GM18861 (cell line): ENCODE measurements at regions not wholly inside any gene's neighbourhood (a gene's known extent, or its start where the extent isn't known, plus 50 kb on each side); places are given as distances from the start of the nearest gene placed in this dataset.

Experiments
- ATAC-seq: cut with Tn5 transposase; IDR thresholded peaks from one replicate; pipeline ENCODE4 v1.9.1; 2021; ENCODE audit not compliant: unreplicated experiment

DNA sequence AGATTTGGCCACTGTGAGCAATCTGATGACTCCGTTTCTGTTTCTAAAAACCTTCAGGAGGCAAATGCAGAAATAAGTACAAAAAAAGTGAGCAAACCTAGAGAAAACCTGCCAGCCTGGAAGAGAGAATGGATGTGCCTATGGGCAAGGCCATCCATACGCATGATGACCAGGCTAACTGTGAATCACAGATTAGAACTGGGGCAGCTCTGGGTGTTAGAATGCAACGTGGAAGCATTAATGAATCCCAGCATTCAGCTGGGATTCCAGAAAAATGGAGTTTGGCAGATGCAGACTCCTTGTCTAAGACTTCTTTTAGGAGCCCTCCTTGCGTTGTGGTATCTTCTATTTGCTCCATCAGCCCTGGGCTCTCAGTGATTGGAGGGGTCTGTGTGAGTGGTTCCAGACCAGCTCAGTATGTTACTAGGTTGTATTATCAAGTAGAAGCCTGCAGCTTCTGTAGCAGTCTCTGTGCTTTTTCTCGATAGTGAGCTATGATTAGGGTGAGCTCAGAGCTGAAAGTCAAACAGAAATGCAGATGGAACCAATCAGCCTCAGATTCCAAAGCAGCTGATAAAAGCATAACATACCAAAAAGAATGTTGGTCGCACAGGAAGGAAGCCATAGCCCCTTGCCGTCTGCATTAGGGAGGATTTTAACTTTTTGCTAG is 154.0 kb downstream of the PSMG1 start:
- ATAC-seq: no peak

GRCh38 chr21:39025198-39025597 is 158.1 kb downstream of the PSMG1 start:
- ATAC-seq: no peak

- no peak for ATAC-seq
Observed at GRCh38 chr21:39024538-39024937, 158.7 kb downstream of the PSMG1 start.

DNA sequence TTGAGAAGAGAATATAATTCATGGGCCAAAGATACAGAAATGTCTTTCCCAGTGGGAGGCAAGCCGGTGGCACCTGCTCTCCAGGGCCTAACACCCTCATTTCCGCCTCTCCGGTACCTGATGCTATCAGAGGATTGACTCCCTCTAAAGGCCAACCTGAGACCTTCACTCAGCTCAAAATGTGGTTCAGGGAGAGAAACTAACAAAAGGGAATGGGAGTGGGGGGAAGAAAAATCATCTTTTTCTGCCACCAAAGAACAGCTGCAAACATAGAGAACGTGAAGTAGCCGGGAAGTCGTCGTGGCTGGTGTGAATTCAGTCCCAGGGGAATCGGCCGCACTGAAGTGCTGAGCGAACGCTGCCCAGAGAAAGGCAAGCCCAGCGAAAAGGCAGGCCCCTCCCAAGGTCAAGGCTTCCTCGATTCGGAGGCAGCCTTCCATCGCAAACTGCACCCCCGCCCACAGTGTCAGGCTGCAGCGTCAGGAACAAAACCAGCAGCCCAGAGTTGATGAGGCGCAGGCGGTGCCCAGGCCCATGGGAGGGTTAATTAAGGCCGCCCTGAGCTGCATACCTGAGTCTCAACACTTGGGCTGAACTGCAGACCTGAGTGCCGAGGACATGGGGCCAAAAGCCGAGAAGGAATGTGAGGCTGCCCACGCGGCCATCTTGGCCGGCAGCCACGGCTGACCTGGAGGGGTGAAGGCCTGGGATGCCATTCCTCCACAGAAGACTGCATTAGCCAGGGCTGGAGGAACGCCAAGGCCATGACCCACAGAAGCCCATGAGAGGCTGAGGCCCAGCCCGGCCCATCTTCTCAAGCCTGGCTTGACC is 160.2 kb downstream of the PSMG1 start:
- ATAC-seq: no peak

GRCh38 chr21:39022466-39022862 is 160.8 kb downstream of the PSMG1 start:
- ATAC-seq: no peak

DNA sequence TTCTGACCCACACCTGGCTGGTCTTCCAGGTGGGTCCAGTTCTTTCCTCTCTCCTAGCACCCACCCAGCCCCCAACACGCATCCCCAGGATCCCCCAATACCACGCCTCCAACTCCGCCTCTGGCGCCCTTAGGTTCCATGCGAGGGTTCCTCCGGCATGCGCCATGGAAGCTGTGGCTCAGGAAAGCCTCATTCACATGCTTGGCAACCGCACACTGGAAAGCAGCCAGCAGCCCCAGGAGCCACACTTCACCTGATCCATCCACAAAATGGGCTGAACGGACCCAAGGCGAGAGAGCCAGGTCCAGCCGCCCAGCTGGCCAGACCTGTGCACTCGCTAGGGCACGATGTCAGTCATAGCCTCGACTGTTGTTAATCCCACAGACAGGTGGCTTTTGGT is 161.2 kb downstream of the PSMG1 start:
- ATAC-seq: no peak

DNA sequence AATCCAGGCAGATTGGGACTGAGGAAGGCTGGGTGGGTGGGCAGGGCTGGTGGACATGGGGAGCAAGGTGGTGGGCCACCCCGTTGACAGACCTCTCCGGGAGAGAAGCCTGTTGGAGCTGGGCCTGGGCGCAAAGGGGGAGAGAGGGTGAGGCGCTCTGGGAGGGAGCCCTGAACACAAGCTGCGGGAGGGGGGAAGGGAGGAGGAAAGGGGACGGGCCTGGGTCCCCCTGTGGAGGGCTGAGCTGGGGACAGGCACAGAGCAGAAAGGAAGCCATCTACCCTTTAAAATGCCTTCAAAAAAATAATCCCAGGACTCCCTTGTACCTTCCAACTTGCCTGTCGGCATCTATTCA is 161.8 kb downstream of the PSMG1 start:
- no peak for ATAC-seq

DNA sequence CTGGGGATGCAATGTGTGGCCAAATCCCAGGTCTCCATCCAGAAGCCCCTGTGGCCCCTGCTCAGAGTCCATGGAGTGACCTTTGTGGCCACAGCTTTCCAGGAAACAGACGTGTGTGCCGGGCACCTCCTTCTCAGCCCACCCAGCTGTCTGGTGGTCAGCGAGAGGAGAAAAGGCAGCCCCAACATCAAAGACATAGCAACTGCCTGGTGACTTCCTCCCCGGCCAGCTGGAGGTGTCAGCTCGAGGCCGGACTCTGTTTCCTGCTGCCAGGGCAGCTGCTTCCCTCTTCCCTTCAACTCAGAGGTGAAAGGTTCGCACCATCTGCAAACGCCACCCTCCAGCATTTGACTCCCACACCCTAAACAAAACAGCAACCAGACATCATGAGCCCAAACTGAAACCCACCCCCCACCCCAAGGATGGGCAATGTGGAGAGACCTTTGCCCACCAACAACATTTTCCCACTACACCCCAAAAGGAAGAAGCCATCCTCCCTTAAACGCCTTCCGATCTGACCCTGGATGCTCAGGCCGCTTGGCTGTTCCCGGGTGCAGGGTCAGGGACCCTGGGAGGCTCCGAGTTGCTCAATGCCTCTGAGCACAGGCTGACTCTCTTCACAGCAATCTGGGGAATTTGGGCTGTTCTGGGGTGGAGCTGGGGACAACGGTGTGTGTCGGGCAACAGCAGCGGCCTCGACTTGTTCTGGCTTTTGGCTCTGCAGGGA is 162.3 kb downstream of the PSMG1 start:
- ATAC-seq: no peak

GRCh38 chr21:39018730-39019129 is 164.5 kb downstream of the PSMG1 start:
- ATAC-seq: no peak

DNA sequence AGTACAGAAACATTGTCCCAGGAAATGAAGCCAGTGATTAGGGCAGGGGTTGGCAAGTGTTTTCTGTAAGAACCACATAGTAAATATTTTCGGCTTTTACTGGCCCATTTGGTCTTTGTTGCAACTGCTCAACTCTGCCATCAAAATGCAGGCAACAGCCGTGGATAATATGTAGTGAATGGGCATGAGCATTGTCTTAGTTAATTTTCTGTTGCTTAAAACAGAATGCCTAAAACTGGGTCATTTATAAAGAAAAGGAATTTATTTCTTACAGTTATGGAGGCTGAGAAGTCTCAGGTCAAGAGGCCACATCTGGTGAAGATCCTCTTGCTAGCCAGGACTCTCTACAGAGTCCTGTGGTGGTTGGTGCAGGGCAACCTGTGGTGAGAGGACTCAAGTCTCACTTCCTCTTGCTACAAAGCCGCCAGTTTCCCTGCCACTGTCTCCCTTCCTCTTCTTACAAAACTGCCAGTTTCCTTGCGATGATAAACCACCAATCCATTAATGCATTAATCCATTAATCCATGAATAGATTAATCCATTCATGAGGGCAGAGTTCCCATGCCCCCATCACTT is 166.4 kb downstream of the PSMG1 start:
- peak; percentile 91 for ATAC-seq

DNA sequence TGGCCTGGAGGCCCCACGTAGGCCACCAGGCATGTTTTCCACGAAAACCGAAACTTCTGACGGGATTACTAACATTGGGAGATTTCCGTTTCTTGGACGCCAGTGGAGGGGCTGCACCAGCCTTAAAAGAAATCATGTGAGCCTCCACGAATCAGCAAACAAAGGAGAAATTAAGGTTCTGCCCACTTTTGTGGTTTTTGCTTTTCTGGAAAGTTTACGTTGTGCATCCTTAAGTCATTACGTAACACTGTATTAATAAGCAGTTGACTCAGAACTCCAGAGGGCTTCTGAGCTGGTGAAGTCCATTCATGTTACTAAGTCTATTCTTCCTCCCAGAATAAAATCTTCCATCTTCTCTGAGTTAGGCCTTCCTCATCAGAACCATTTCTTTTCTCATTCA is 168.5 kb downstream of the PSMG1 start:
- ATAC-seq: no peak

GRCh38 chr21:39012326-39013230 is 170.7 kb downstream of the PSMG1 start:
- ATAC-seq: no peak

GRCh38 chr21:39011911-39012310 is 171.3 kb downstream of the PSMG1 start:
- no peak for ATAC-seq

DNA sequence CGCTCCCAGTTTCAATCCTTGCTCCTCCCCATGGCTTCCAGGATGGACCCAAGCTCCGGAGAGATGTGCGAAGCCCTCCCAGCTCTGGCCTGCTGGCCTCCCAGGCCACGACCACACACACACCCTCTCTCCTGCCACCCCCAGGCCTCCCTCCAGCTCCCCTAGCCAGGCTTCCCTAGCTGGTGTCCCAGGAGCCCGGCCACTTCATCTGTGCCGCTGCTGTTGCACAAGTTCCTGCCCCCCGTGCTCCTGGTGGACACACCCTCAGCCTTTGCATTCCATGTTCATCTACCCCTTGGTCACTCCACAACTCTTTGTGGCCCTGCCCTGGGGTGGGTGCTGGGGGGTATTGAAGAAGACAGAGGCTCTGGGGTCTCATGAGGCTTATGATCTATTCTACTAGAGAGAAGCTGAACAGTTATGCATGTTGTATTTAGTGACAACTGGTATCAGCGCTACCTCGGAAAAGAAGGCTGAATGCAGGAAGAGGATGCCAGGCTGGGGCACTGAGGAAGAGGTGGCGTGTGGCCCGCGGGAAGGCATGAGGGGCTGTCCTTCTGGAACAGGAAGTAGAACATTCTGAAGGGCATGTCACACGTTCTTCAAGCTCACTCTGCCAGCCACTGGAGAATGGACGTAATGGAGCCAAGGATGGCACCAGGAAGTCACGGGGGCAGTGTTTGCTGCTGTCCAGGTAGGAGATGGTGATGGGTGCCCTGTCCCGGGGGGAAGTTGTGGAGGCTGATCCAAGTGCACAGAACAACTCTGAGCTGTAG is 172.4 kb downstream of the PSMG1 start:
- ATAC-seq: no peak

DNA sequence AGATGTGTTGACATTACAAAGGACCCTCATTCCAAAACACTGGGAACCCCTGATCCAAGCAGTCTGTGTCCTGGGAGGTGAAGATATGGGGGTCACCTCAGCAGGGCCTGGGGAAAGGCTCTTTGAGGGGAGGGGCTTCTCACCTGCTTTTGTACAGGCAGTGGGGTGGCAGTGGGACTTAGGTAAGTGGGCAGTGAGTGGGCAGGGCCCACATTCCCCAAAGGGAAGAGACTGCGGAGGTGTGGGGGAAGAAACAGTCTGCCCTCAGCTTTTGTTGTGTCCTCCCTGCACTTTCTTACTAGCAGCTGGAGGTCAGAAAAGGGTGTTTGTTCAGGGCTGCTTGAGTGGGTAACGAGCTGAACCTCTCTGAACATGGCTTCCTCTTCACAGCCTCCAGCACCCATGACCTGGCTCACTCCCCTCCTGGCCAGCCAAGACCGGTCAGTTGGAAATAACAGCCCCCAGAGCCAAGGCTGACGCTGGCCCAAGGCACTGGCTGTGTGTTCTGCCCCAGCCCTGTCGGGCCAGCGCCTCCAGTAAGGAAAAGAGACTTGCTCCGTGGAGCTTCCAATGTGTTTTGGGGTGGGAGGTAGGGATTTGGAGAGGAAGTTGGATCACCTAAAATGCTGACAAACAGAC is 173.5 kb downstream of the PSMG1 start:
- no peak for ATAC-seq

- no peak for ATAC-seq
Observed at GRCh38 chr21:39007985-39008384, 175.3 kb downstream of the PSMG1 start.

DNA sequence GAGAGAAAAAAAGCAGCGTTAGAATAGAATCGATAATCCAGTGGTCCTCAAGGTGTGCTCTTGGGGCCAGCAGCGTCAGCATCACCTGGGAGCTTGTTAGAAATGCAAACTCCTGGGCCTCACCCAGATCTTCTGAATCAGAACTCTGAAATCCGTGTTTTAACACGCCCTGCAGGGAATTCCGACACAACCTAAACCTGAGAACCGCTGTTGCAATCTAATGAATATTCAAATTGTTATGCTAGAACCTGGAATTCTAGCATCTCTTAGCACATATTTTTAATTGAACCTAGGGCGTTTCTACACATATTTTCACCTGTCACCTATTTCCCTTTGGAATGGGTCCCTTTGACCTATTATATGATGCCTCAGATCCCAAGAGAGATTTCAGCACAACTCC is 175.7 kb downstream of the PSMG1 start:
- no peak for ATAC-seq

DNA sequence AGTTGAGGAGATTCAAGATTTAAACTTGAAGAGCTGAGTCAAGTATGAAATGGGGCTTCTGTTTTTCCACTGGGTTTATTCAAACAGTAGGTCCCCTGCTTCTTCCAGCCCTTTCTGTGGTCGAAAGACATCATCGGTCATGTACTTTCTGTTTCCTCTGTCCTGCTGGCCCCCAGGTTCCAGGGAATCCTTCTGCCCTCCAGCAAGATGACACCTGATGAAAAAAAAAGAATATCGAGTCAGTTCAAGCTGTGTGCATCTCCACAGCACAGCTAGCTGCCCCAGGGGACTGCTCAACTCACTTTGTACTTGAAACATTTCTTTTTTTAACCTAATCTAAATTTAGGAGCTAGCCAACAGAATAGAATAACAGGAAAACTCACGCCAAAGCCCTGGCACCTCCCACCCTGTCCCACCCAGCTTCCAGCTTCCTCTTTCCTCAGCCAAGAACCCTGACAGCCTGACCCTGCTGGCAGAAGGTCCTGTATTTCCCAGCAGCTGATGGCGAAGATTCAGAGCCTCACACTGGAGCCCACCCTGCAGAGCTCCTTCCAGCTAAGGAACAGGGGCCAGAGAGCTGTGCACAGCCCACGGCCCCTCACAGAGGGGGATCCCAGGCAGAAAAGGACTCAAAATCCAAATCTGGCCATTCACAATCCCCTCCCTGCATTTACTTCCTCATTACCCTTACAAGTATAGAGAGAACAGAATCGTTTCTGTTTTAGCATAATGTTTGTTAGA is 176.5 kb downstream of the PSMG1 start:
- ATAC-seq: no peak

DNA sequence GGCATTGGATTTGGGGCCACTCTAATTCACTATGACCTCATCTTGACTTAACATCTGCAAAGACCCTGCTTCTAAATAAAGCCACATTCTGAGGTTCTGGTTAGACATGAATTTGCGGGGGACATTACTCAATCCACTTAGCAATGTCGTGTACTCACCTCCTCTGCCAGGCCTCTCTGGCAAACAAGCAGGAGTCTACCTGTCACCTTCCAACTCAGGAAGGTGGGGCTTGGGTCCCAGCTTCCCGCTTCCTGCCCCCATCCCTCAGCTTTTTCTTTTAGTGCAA is 177.8 kb downstream of the PSMG1 start:
- no peak for ATAC-seq
